COLO668 (cell line): ENCODE measurements at regions not wholly inside any gene's neighbourhood (a gene's known extent, or its start where the extent isn't known, plus 50 kb on each side); places are given as distances from the start of the nearest gene placed in this dataset.
A peak's percentile ranks its signal among the peaks of the same experiment; 100 is the strongest.
"Not testable (repeated sequence)": the region's sequence is repeated elsewhere in the genome, so short reads cannot be mapped to it uniquely, and the experiment has no call there.

Source experiments
- DNase-seq: peaks from one replicate; lab custom pipeline; 2025; ENCODE audit not compliant: unreplicated experiment; lab: John Stamatoyannopoulos, UW

DNA sequence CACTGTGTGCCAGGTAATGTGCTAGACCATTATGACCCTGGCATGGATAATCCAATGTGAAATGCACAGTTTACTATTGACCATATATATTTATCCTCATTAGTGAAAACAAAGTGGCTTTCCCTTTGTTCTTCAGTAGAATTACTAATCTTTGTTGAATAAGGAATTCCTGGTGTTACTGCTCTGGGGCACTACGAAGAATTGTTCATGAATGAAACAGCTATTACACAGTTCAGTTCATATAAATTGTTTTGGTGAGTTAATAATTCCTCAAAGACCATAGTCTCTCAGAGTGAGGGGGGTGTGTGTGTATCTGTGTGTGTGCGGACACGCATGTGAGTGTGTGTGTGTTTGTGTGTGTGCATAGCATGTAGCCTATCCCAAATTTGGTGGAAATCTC lies 668.0 kb upstream of the MBL2 start:
- no peak for DNase-seq

DNA sequence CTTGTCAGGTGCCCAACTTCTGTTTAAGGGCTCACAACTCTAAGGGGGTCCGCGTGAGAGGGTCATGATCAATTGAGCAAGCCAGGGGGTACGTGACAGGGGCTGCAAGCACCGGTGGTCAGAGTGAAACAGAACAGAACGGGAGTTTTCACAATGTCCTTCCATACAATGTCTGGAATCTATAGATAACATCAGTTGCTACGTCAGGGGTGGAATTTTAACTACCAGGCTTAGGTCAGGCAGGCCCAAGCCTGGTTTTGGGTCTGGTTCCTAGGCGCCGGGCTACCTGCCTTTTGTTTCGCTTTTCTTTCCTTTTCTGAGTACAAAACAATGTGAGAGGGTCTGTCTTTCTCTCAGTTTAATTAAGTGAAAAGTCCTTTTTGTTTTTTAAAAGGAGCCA lies 666.5 kb upstream of the MBL2 start:
- not testable (repeated sequence) for DNase-seq

DNA sequence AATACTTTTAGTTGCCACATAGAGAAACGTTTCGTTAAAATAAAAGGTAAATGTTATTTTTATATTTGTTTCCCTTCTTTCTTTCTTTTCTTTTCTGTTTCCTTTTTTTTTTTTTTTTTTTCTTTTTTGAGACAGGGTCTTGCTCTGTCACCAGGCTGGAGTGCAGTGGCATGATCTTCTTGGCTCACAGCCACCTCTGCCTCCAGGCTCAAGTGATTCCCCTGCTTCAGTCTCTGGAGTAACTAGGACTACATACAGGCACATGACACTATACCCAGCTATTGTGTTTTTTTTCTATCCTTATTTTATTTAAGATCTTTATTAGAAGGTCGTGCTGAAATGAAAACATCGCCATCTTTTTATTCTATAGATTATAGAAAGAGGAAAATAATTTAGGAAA lies 661.8 kb upstream of the MBL2 start:
- no peak for DNase-seq

DNA sequence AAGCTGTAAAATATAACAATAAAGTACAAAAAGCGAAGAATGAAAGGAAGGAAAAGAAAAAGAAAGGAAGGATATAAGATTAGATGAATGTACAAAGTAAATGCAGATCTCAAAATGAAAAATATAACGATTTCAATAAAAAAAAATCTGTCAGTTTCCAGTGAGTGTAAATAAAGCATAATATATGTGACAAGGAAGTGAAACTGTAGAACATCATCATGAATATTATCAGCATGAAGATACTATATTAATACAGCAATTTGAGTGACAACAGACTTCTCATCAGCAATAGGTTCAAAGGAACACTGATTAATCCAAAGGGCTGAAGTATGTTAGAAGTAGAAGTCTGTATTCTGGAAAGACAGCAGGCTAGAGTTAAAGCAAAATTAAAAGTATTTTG lies 659.5 kb upstream of the MBL2 start:
- DNase-seq, result no peak

DNA sequence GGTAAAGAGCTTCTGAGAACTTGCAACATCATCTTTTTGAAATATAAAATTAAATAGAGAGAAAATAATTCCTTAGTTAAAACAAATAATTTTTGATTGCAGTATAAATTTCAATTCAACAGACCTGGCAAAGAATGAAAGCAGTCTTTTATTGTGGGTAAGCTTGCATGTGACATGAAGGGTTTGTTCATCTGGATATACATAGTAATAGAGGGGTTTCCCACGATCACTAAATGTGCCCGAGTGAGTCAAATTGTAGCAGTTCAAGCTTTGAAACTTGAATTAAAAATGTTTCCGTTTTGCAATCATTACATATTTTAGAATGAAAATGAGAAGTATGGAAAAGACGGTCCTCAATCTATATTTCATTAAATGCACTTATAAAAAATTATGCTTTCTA lies 658.4 kb upstream of the MBL2 start:
- no peak for DNase-seq

DNA sequence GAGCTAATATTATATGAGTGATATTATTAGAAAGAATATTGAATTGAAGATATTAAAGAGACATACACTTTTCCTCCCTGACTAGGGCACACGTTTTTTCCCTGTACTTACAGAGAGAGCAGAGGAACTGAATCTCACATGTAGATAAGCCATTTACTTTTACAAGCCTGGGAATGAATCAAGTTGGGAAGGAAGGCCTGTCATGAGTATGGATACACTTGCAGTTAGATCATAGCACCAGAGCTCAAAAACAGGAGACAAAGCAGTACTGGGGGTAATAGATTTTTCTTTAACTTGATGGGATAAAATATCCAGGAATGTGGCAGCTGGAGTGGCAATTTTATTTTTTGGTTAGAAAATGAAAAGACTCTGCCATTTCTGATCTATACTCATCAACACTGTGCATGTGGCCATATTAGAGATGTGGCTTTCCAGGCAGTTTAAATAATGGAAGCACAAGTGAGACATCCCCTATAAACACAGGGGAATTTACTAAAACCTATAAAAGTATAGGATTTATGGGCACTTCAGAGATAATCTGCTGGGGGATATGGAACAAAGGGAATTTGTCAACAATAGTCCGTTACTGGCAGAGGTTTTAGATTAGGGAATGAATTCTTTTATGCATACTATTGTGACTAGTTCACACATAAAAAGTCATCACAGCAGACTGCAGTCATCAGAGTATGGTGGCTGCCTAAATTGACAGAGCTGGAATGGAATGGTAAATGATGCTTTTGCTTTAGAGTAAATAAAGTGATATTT lies 657.7 kb upstream of the MBL2 start:
- DNase-seq, result no peak

DNA sequence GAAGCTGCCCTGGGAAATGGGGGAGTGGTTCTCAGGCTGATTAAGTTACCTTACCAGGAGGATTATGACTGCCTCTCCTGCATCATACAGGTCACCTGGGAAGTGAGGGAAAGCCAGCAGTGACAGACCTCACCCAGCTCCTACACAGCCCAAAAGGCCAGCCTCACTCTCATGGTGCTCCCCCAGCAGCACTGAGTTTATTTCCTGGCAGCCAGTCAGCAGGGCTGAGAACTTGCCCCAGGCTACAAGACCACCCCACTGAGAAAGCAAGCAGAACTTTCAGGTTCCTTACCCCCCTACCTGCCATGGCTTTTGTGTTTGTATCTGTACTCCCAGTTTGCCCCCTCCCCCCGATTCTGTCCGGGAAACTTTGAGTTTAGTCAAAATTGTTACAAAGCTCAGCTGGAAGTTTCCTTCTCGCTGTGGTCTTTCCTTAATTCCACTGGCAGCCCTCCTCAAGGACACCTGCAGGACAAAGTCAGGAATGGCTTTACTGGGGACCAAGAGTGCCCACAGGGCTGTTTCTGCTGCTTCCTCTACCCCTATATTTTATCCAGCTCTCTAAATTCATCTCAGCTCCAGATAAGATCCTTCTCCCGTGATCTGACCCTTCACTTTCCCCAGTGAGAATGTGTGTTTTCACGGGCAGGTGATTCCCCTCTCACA lies 649.8 kb upstream of the MBL2 start:
- DNase-seq, result no peak

DNA sequence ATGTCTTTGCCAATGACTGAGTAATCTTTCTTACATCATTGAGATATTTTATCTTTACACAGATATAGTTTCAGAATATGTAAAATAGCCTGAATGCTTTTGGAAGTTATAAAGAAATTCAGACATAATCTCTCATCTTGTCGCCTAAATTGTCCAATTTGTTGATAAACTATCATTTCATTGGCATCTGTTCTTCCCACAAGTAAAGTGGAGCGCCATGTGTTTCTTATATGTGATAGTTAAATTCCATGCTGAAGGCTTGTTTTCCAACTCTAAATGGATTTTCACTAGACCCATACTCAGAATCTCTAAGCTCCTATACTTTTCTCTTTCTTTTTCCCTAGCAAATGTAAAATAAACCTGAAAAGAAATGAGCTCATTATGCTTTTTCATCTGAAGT lies 640.1 kb upstream of the MBL2 start:
- no peak for DNase-seq

DNA sequence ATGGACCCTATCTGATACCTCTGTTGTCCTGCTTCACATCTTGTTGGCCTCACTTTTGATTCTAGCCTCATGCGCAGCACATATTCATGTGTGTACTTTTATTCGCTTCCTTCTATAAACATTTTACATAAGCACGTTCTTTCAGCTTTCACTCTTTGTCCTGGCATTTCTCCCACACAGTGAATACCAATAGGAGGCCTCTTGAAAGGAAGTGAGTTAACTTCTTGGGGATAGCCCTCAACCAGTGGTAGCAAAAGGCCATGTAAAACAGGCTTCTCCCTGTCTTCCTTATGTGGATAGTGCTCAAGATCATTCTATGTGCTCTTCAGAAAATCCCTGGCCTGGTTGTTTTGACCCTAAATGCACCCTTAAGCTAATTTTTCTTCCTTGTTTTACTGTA lies 633.9 kb upstream of the MBL2 start:
- no peak for DNase-seq

DNA sequence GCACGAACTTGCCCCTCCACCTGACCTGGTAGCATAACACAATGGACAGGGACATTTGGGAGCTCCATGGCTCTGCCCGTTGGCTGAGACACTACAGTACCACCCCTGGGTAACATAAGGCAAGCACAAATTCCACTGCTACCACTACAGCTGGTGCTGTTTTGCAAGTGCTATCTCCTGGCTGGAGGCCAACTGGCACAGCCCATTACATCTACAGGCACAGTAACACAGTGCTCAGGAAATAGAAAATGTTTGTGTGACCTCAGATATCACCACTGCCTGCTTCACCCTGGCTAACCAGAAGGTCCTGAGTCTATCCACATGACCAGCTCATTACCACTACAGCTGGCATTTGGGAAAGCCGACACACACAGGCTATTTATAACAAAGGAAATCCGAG lies 631.1 kb upstream of the MBL2 start:
- peak; percentile 63 for DNase-seq

DNA sequence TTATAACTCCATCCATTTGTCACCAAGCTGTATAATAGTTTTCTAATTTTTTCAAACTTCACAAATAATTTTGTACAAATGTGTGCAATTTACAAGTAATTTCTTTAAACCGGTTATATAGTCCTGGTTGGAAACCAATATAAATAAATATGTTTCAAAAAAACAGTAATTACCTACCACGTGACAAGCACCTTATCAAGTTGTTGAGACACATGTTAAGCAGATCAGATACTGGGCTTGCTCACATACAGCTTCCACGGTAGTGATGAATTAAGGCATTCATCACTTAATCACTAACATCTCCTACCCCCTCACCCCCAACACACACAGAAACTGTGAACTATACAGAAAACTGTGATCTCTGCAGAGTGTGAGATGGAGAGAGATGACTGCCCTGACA lies 630.0 kb upstream of the MBL2 start:
- DNase-seq, result no peak

DNA sequence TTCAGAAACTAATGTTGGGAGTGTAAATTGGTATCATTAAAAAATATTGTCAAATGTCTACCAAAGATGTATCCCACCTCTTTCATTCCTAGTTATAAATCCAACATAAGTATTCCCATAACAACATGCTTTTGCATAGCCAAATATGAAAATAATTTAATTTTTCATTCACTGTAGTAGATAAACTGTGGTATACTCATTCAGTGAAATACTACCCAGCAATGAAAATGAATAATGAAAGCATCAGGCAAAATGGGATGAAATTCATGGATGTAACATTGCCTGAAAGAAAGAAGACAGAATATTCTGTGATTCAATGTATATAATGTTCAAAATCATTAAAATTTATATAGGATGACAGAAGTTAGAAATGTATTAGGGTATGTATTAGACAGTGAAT lies 629.0 kb upstream of the MBL2 start:
- DNase-seq, result no peak

DNA sequence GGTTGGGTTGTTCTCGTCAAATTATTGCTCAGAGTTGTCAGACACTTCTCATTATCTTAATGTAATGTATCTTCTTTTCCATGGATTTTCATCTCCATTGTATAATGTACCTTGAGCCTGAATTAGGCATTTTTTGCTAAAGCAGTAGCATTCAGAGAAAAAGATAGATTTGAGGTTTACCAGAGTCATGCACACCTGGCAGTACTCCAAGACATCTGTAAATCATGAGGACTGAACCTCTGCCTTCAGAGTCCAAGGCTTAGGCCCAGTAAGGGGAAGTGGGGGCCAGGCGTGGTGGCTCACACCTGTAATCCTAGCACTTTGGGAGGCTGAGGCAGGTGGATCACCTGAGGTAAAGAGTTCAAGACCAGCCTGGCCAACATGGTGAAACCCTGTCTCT lies 624.3 kb upstream of the MBL2 start:
- no peak for DNase-seq

DNA sequence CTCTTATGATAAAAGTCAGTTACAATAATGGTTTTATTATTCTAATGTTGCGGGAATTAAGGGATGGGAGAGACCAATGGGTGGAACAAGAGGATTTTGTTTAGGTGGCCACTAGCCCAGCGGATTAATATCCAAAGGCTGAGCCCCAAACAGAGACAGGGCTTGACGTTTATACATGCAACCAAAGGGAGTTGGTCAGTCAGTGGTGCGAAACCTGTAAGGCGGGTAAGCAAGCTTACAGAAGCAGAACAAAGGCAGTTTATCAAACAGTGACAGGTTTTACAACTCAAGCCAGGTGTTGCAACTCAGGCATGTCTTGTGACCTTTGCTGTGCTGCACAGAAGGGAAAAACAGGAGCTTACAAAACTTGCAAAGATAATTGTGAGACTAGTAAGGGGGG lies 622.9 kb upstream of the MBL2 start:
- DNase-seq, result no peak

DNA sequence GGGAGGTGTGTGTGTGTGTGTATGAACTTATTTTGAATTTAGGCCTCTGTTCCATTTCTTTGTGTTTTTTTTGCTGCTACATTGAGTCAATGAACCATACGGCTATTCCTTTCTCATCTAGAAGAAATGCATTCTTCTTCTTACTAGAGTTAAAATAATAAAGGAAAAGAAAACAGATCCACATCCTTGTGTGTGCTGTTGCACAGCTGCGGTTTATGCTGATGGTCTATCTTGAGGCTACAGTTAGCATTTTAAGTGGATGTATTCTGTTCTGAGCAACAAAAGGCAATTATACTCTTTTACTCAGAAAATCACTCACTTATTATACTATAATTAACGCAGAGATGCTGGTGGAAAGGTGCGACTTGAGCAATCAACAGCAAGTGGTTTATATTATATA lies 615.0 kb upstream of the MBL2 start:
- DNase-seq, result no peak

DNA sequence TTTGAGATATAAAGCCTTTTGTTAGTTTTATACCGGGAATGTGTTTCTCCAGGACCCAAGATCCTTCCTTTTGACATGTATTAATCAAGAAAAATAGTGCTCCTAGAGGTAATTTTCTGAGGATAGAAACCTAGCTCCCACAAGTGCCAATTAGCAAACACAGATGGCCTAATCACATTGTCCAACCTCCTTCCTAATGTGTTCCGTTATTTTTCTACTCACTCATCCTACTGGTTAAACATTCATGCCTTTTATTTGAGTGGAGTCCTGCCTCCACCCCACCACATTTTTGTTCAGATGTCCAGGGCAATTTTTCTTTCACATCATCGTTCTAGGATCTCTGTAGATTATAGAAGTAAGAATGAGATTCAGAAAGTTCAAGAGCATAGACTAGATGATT lies 610.0 kb upstream of the MBL2 start:
- no peak for DNase-seq

DNA sequence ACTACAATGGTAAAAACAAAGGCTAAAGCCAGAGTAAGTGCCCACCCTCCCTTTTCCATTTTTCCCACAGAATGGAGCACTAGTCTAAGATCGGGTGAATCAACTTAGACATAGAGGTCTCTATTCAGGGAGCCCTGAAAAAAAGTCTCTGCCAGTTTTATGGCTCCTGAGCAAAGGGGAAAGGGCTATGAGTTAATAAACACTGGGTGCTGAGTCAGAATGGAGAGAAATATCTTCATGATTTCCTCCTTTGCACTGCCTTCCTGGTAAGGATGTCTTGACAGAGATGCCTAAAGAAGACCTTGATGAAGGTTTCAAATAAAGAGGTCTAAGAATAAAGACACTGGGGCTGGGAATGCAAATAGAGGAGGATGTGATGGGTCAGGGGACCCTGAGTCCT lies 607.4 kb upstream of the MBL2 start:
- no peak for DNase-seq

DNA sequence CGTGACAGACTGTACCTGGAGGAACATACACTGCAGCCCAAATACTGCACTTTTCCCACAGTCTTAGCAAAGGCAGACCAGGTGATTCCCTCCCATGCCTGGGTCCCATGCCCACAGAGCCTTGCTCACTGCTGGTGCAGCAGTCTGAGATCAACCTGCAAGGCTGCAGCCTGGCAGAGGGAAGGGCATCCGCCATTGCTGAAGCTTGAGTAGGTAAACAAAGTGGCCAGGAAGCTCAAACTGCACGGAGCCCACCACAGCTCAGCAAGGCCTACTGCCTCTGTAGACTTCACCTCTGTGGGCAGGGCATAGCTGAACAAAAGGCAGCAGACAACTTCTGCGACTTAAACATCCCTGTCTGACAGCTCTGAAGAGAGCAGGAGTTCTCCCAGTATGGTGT lies 597.8 kb upstream of the MBL2 start:
- DNase-seq, result no peak

DNA sequence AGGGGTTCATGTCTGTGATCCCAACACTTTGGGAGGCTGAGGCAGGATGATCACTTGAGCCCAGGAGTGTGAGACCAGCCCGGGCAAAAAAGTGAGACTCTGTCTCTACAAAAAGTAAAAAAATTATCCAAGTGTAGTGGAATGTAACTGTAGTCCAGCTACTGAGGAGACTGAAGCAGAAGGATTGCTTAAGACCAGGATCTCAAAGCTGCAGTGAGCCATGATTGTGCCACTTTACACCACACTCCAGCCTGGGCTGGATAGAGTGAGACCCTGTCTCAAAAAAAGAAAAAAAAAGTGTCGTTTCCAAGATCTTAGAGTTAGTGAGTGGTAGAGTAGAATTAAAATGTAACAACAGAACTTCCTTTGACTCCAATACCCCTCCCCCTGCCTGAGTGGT lies 589.4 kb upstream of the MBL2 start:
- DNase-seq, result no peak

DNA sequence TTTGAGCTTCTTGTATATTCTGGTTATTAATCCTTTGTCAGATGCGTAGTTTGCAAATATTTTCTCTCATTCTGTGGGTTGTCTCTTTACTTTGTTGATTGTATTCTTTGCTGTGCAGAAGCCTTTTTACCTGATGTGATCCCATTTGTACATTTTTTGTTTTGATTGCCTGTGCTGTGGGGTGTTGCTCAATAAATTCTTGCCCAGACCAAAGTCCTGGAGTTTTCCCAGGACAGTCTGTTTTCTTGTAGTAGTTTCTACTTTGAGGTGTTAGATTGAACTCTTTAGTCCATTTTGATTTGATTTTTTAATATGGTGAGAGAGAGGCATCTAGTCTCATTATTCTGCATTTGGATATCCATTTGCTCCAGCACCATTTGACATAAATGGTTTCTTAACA lies 588.7 kb upstream of the MBL2 start:
- no peak for DNase-seq

DNA sequence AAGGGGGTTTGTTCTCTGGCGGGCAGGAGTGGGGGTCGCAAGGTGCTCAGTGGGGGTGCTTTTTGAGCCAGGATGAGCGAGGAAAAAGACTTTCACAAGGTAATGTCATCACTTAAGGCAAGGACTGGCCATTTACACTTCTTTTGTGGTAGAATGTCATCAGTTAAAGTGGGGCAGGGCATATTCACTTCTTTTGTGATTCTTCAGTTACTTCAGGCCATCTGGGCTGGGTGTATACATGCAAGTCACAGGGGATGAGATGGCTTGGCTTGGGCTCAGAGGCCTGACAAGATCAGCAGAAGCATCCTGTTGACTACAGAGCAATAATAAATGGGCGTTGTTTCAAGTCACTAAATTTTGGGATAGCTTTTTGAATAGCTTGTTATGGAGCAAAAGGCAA lies 586.4 kb upstream of the MBL2 start:
- DNase-seq, result not testable (repeated sequence)

DNA sequence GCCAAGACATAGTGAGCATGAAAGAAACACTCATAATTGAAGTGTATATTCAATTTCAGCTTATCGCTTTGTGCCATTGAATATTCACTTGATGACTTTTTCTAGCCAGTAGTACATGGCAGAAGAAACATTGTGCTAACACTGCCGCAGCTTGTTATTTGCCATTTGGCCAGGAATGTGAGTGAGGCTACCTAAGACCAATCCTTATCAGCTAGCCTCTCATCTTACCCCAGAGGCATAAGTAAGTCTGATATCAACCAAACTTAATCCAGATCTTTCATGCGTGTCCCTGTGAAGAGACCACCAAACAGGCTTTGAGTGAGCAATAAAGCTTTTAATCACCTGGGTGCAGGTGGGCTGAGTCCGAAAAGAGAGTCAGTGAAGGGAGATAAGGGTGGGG lies 586.0 kb upstream of the MBL2 start:
- DNase-seq, result no peak

DNA sequence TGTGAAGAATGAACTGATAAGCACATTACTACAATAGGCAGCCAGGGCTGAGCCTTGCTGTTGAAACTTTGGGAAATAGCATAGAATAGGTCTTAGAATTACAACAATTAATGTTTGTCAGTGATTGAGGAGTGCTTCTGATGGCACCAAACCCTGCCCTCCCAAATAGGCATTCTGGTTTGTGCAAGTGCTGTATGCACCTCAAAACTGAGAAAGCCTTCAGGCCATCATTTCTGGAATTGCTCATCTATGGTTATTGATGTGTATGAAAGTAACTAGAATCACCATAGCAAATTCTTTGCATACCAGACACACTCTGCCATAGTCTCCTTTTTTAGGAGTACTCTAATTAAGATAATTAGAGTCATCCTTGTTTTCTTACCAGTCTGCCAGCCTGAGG lies 585.0 kb upstream of the MBL2 start:
- no peak for DNase-seq
